HEK293T (cell line): ENCODE measurements at regions not wholly inside any gene's neighbourhood (a gene's known extent, or its start where the extent isn't known, plus 50 kb on each side); places are given as distances from the start of the nearest gene placed in this dataset.

Source experiments
- CTCF ChIA-PET: fragments of 350-600 bp; formaldehyde crosslinking; extraction: SDS; loops from one replicate; lab custom pipeline; 2021; ENCODE audit warnings: antibody characterized with exemption, inconsistent platforms; lab: Yijun Ruan, JAX
- POLR2A ChIA-PET: fragments of 350-600 bp; formaldehyde crosslinking; extraction: SDS; loops from one replicate; lab custom pipeline; 2020; ENCODE audit warnings: antibody characterized with exemption, inconsistent platforms; lab: Yijun Ruan, JAX
- DNase-seq: peaks from one replicate; pipeline ENCODE4 v3.0.0; 2012; ENCODE audit warnings: mixed read lengths; ENCODE audit errors: extremely low spot score
- ARNT ChIP-seq: fragments of 450-650 bp; IDR thresholded peaks from 2 replicates; pipeline ENCODE4 v1.6.1; 2017; ENCODE audit warnings: mild to moderate bottlenecking
- BHLHE40 ChIP-seq: fragments of 450-650 bp; IDR thresholded peaks from 2 replicates; pipeline ENCODE4 v1.6.1; 2016; ENCODE audit warnings: mild to moderate bottlenecking, moderate library complexity, borderline replicate concordance
- CTBP1 ChIP-seq: fragments of 450-650 bp; IDR thresholded peaks from 2 replicates; pipeline ENCODE4 v1.6.1; 2016; ENCODE audit warnings: borderline replicate concordance
- ELF4 ChIP-seq: fragments of 450-650 bp; IDR thresholded peaks from 2 replicates; pipeline ENCODE4 v1.6.1; 2017; ENCODE audit warnings: antibody characterized with exemption
- FOXA1 ChIP-seq: fragments of 450-650 bp; IDR thresholded peaks from 2 replicates; pipeline ENCODE4 v1.6.1; 2016; ENCODE audit warnings: mild to moderate bottlenecking
- FOXK2 ChIP-seq: fragments of 450-650 bp; IDR thresholded peaks from 2 replicates; pipeline ENCODE4 v1.6.1; 2016; ENCODE audit warnings: mild to moderate bottlenecking
- FOXM1 ChIP-seq: fragments of 450-650 bp; IDR thresholded peaks from 2 replicates; pipeline ENCODE4 v1.6.1; 2017; ENCODE audit warnings: mild to moderate bottlenecking, borderline replicate concordance
- HDGF ChIP-seq: fragments of 450-650 bp; IDR thresholded peaks from 2 replicates; pipeline ENCODE4 v1.6.1; 2017; ENCODE audit warnings: antibody characterized with exemption, borderline replicate concordance
- L3MBTL2 ChIP-seq: fragments of 450-650 bp; conservative IDR thresholded peaks from 2 replicates; pipeline ENCODE4 v1.6.1; 2016; ENCODE audit warnings: mild to moderate bottlenecking
- LEF1 ChIP-seq: fragments of 450-650 bp; IDR thresholded peaks from 2 replicates; pipeline ENCODE4 v1.6.1; 2017; ENCODE audit warnings: mild to moderate bottlenecking, borderline replicate concordance
- NFRKB ChIP-seq: fragments of 450-650 bp; IDR thresholded peaks from 2 replicates; pipeline ENCODE4 v1.6.1; 2016; ENCODE audit warnings: mild to moderate bottlenecking, moderate library complexity
- PKNOX1 ChIP-seq: fragments of 450-650 bp; IDR thresholded peaks from 2 replicates; pipeline ENCODE4 v1.6.1; 2016
- SP1 ChIP-seq: fragments of 450-650 bp; IDR thresholded peaks from 2 replicates; pipeline ENCODE4 v1.6.1; 2017
- SUZ12 ChIP-seq: fragments of 450-650 bp; IDR thresholded peaks from 2 replicates; pipeline ENCODE4 v1.6.1; 2016; ENCODE audit warnings: mild to moderate bottlenecking
- TARDBP ChIP-seq: fragments of 450-650 bp; IDR thresholded peaks from 2 replicates; pipeline ENCODE4 v1.6.1; 2016
- ZNF384 ChIP-seq: fragments of 450-650 bp; IDR thresholded peaks from 2 replicates; pipeline ENCODE4 v1.6.1; 2016

DNA sequence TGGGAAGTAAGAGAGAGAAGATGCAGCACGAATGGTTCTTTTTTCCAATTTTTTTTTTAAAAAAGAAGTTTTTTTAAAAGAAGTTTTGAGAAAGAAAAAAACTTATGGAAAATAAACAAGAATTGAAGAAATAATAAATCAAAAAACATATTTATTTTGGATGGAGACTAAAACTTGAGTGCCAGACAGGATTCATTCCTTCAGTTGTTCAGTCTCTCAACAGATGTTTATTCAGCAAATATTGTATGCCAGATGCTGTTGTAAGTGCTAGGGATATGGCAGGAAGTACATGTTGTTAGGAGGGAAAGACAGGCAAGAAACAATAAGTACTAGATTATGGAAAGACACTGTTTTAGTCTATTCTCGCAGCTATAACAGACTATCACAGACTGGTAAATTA is 750.7 kb upstream of the PHF14 start:
- no peak for DNase-seq
- ChIA-PET POLR2A (no interaction called here), CTCF (no interaction called here)
- no peak for TF ChIP-seq ARNT
- no peak for TF ChIP-seq LEF1
- TF ChIP-seq L3MBTL2, result no peak
- no peak for TF ChIP-seq HDGF
- TF ChIP-seq NFRKB, result no peak
- no peak for TF ChIP-seq FOXA1
- no peak for TF ChIP-seq SUZ12
- TF ChIP-seq TARDBP, result no peak
- no peak for TF ChIP-seq FOXM1
- TF ChIP-seq ZNF384, result no peak
- TF ChIP-seq CTBP1, result no peak
- no peak for TF ChIP-seq SP1
- no peak for TF ChIP-seq BHLHE40
- TF ChIP-seq ELF4, result no peak

GRCh38 chr7:10225275-10225674 is 748.4 kb upstream of the PHF14 start:
- TF ChIP-seq ELF4 (no peak), ARNT (no peak), NFRKB (no peak), SP1 (no peak), LEF1 (no peak), SUZ12 (no peak), L3MBTL2 (no peak)
- no peak for DNase-seq
- CTCF ChIA-PET, result no interaction called here
- POLR2A ChIA-PET, result no interaction called here

DNA sequence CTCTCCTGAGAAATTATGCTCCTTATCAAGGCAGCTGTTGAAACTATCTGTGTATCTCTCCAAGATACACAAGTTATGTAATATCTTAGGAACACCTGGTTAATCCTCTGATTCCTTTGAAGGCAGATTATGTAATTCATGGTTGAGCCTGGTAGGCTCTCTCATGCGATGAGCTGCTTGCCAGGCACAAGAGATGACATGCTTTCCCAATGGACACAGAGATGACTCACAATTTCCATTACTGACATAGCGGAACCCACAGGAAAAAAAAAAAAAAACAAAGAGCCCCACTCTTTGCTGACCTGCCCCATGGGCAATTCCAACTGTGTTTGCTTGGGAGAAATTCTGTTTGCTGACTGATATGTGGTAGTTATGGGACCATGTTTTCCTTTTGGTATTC is 736.4 kb upstream of the PHF14 start:
- ChIA-PET CTCF (no interaction called here), POLR2A (no interaction called here)
- no peak for DNase-seq
- TF ChIP-seq ZNF384 (no peak), FOXA1 (no peak), CTBP1 (no peak)

GRCh38 chr7:10238641-10239040 is 735.0 kb upstream of the PHF14 start:
- TF ChIP-seq FOXA1 (no peak), FOXK2 (no peak), FOXM1 (no peak), ELF4 (no peak), LEF1 (no peak), PKNOX1 (no peak), SUZ12 (no peak), ZNF384 (no peak), CTBP1 (no peak)
- CTCF ChIA-PET, result no interaction called here
- POLR2A ChIA-PET, result no interaction called here
- DNase-seq, result no peak

- ChIA-PET CTCF (no interaction called here), POLR2A (no interaction called here)
- TF ChIP-seq L3MBTL2 (no peak), CTBP1 (no peak), SUZ12 (no peak), SP1 (no peak), FOXK2 (no peak), FOXA1 (no peak), NFRKB (no peak), LEF1 (no peak)
- no peak for DNase-seq
Observed at GRCh38 chr7:10239695-10240345, 733.9 kb upstream of the PHF14 start.

DNA sequence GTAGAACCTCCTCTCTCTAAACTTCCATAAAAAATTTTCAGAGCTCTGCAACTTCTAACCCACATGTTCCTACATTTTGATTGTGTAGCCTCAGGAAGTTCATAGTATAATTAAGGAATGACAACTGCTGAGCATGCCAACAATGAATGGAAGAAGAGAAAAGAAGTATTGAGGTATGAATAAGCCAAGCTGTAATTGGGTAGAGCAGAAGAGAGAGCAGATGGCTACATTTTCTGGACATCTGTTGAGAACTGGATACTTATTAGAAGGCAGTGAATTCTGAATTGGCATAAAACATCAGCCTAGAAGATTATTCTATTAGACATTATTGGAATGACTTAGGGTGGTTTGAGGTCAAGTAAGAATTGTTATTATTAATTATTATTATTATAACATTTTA is 728.3 kb upstream of the PHF14 start:
- DNase-seq, result no peak
- POLR2A ChIA-PET, result no interaction called here
- CTCF ChIA-PET, result no interaction called here
- TF ChIP-seq PKNOX1 (no peak), FOXK2 (no peak), FOXM1 (no peak), HDGF (no peak), ZNF384 (no peak), SUZ12 (no peak), ELF4 (no peak), LEF1 (no peak), NFRKB (no peak), BHLHE40 (no peak)

DNA sequence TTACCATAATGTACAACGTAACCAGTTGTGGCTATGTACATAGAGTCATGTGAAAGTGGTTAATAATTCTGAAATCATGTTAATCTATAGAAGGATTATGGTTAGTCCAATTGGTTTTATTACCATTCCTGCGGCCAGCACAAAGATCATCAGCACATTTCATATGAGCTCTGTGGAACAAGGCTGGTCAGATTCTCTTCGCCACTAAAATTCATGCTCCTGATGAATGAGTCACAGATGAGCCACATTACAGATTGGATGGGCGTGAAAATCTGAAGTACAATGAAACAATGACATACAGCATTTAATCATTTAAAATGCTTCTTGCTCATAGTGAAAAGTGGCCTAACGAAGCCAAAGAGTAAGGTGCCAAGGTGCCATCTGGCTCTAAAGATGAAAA is 716.2 kb upstream of the PHF14 start:
- ChIA-PET CTCF (interaction anchor here (0.6 kb wide), 1 partner anchor 812 kb away, joined by 3 read pairs; no protein-coding TSS in a partner anchor), POLR2A (no interaction called here)
- no peak for TF ChIP-seq ELF4
- TF ChIP-seq ARNT, result no peak
- no peak for TF ChIP-seq HDGF
- no peak for TF ChIP-seq FOXM1
- TF ChIP-seq NFRKB, result no peak
- TF ChIP-seq PKNOX1, result no peak
- no peak for TF ChIP-seq FOXK2
- TF ChIP-seq ZNF384, result no peak
- TF ChIP-seq LEF1, result no peak
- no peak for TF ChIP-seq SP1
- TF ChIP-seq L3MBTL2, result no peak
- no peak for TF ChIP-seq SUZ12
- no peak for TF ChIP-seq TARDBP
- no peak for TF ChIP-seq FOXA1
- no peak for TF ChIP-seq BHLHE40
- TF ChIP-seq CTBP1, result no peak
- DNase-seq, result no peak
